ENCODE measurements at regions not wholly inside any gene's neighbourhood (a gene's known extent, or its start where the extent isn't known, plus 50 kb on each side); places are given as distances from the start of the nearest gene placed in this dataset.

DNA sequence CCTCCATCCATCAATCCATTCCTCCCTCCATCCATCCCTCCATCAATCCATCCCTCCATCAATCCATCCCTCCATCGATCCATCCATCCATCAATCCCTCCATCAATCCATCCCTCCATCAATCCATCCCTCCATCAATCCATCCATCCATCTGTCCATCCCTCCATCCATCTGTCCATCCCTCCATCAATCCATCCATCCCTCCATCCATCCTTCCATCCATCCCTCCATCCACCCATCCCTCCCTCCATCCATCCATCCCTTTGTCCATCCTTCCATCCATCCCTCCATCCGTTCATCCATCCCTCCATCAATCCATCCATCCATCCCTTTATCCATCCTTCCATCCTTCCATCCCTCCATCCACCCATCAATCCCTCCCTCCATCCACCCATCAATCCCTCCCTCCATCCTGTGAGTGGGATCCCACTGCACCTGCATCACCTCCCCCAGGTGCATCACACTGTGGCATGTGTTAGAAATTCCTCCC is 338.1 kb upstream of the SFSWAP start:
- no peaks in the 10 kb centered on the region for H3K4me1 ChIP-seq (ENCODE audit: low read depth)
- TF ChIP-seq CTCF (IDR thresholded peaks at IDR 0.05; ENCODE audit: low read depth, low read length): no peak
- no peak overlapping the region for H3K4me3 ChIP-seq
- H3K9me3 ChIP-seq (ENCODE audit: low read depth): no peaks in the 10 kb centered on the region
- no peaks in the 10 kb centered on the region for H3K36me3 ChIP-seq
- no peak for DNase-seq (ENCODE audit: low read depth in 1 of 2, low spot score in 1 of 2)
- H3K27ac ChIP-seq: no peak overlapping the region
- no peaks in the 10 kb centered on the region for H3K27me3 ChIP-seq

DNA sequence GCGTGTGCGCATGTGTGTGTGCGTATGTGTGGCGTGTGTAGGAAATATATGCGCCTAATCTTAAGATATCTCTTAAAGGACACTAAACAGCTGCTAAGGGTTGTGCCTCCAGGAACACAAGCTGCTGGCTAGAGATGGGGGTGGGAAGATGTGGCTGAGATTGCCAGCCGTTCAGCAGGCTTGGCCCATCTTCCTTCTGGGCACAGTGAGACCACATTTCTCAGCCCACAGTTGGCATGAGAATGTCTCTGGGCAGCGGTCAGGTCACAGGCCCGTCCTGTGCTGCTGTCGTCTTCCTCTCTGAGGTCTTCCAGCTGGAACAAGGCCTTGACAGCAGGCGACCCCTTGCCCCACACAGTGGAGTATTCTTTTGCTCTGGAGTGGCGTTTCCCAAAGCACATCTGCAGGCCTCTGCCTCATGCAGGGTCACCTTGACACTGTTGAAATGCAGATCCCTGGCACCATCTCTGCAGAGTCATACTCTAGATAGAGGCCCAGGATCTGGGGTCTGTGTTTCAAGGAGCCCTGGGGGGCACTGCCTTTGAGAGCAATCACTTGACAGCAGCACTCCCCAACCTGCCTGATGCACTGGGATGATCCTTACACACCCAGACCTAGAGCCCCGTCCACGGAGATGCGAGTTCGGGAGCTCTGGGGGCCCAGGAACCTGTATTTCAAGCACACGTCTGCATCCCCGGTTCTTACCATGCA is 335.5 kb upstream of the SFSWAP start:
- no peak for DNase-seq (ENCODE audit: low read depth in 1 of 2, low spot score in 1 of 2)
- H3K9me3 ChIP-seq (ENCODE audit: low read depth): no peaks in the 10 kb centered on the region
- H3K36me3 ChIP-seq: no peaks in the 10 kb centered on the region
- no peaks in the 10 kb centered on the region for H3K4me1 ChIP-seq (ENCODE audit: low read depth)
- no peak for TF ChIP-seq CTCF (IDR thresholded peaks at IDR 0.05; ENCODE audit: low read depth, low read length)
- no peak overlapping the region for H3K27ac ChIP-seq
- no peaks in the 10 kb centered on the region for H3K27me3 ChIP-seq
- no peak overlapping the region for H3K4me3 ChIP-seq

DNA sequence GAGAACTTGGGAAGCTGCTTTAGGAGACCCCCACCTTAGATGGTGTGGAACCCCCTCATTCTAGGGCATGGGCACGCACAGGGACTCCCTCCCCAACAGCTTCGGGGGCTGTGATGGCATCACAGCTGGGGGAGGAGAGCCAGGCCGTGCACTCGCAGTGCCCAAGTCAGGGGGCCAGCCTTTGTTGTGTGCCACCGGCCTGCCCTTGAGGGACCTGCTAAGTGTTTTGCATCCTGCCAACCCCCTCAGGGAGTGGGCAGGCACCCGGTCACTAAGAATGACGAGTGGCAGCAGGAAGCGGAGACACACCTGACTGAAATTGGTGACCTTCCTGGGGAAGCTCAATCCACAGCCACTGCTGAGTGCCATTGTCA is 334.9 kb upstream of the SFSWAP start:
- Histone ChIP-seq H3K4me1 (ENCODE audit: low read depth) (no peaks in the 10 kb centered on the region), H3K36me3 (no peaks in the 10 kb centered on the region), H3K27ac (no peak overlapping the region), H3K27me3 (no peaks in the 10 kb centered on the region), H3K4me3 (no peak overlapping the region), H3K9me3 (ENCODE audit: low read depth) (no peaks in the 10 kb centered on the region)
- no peak for DNase-seq (ENCODE audit: low read depth in 1 of 2, low spot score in 1 of 2)
- TF ChIP-seq CTCF (IDR thresholded peaks at IDR 0.05; ENCODE audit: low read depth, low read length): no peak

GRCh38 chr12:131378176-131378842 is 332.6 kb upstream of the SFSWAP start:
- H3K9me3 ChIP-seq (ENCODE audit: low read depth): no peaks in the 10 kb centered on the region
- no peaks in the 10 kb centered on the region for H3K4me1 ChIP-seq (ENCODE audit: low read depth)
- no peak overlapping the region for H3K4me3 ChIP-seq
- TF ChIP-seq CTCF (IDR thresholded peaks at IDR 0.05; ENCODE audit: low read depth, low read length): no peak
- no peak overlapping the region for H3K27ac ChIP-seq
- no peaks in the 10 kb centered on the region for H3K36me3 ChIP-seq
- H3K27me3 ChIP-seq: no peaks in the 10 kb centered on the region
- DNase-seq (ENCODE audit: low read depth in 1 of 2, low spot score in 1 of 2): no peak

DNA sequence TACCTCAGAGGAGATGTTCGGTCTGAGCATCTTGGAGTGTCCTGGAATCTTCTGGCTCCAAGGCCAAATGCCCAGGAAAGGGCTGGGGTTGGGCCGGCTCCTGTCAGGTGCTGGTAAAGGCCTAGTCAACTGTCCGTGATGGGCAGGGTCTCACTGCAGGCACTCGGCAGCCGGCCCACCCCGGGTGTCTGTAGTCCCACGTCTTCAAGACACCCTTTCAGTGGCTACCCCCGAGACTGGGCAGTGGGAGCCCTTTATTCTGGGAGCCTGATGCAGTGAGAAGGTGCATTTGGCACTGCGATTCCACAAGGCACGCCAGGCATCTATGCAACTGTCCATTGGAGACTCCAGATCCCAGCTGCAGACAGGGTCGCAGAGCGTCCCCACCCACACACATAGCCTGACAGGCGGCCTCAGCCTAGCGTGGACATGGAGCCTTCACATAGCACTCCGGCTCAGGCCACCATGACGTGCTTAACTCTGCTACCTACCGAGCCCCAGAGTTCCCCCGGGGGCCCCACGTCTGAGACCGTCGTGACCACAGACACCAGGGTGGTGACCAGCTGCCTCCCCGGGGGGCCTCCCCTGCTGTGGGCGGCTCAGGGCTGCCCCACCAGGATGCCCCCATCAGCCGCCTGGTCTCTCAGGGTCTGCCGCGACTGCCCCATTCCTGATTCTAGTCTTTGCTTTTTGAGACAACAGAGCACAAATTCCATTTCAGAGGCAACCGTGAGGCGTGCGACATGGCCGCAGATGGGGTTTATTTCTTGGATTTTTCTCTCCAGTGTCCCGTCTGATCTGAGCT is 331.8 kb upstream of the SFSWAP start:
- TF ChIP-seq CTCF (IDR thresholded peaks at IDR 0.05; ENCODE audit: low read depth, low read length): no peak

More for the DNA sequence above, 331.8 kb upstream of the SFSWAP start:
- Histone ChIP-seq H3K4me3 (no peak overlapping the region), H3K27me3 (no peaks in the 10 kb centered on the region), H3K27ac (no peak overlapping the region), H3K36me3 (no peaks in the 10 kb centered on the region), H3K9me3 (ENCODE audit: low read depth) (no peaks in the 10 kb centered on the region), H3K4me1 (ENCODE audit: low read depth) (no peaks in the 10 kb centered on the region)
- no peak for DNase-seq (ENCODE audit: low read depth in 1 of 2, low spot score in 1 of 2)
